NCI-H2171 treated with DMSO at 0.1 percent for 48 hours (cell line): ENCODE measurements at regions not wholly inside any gene's neighbourhood (a gene's known extent, or its start where the extent isn't known, plus 50 kb on each side); places are given as distances from the start of the nearest gene placed in this dataset.
A peak's percentile ranks its signal among the peaks of the same experiment; 100 is the strongest.

ENCODE experiments used
- DNase-seq: peaks from one replicate; lab custom pipeline; 2025; lab: John Stamatoyannopoulos, UW

- DNase-seq: no peak
Measured at GRCh38 chr11:91756829-91757480, 467.7 kb upstream of the FAT3 start.

- no peak for DNase-seq
Measured at GRCh38 chr11:91755951-91756707, 468.5 kb upstream of the FAT3 start.

- DNase-seq: no peak
Measured at GRCh38 chr11:91755526-91755925, 469.1 kb upstream of the FAT3 start.

GRCh38 chr11:91749251-91749650 lies 475.4 kb upstream of the FAT3 start:
- DNase-seq: no peak

- DNase-seq: no peak
Measured at GRCh38 chr11:91742155-91742554, 482.5 kb upstream of the FAT3 start.

GRCh38 chr11:91731051-91731450 lies 493.6 kb upstream of the FAT3 start:
- DNase-seq: no peak

GRCh38 chr11:91730620-91731019 lies 494.0 kb upstream of the FAT3 start:
- no peak for DNase-seq

- no peak for DNase-seq
Measured at GRCh38 chr11:91730057-91730456, 494.6 kb upstream of the FAT3 start.

- no peak for DNase-seq
Measured at GRCh38 chr11:91717169-91717568, 507.4 kb upstream of the FAT3 start.

GRCh38 chr11:91707652-91708482 lies 516.8 kb upstream of the FAT3 start:
- no peak for DNase-seq

GRCh38 chr11:91703042-91703441 lies 521.6 kb upstream of the FAT3 start:
- DNase-seq: no peak

GRCh38 chr11:91700854-91701253 lies 523.8 kb upstream of the FAT3 start:
- no peak for DNase-seq

GRCh38 chr11:91698845-91699244 lies 525.8 kb upstream of the FAT3 start:
- DNase-seq: no peak

- DNase-seq: no peak
Measured at GRCh38 chr11:91694331-91694730, 530.3 kb upstream of the FAT3 start.

- DNase-seq: no peak
Measured at GRCh38 chr11:91691872-91692271, 532.7 kb upstream of the FAT3 start.

- DNase-seq: no peak
Measured at GRCh38 chr11:91688672-91689071, 535.9 kb upstream of the FAT3 start.

GRCh38 chr11:91686700-91687099 lies 537.9 kb upstream of the FAT3 start:
- DNase-seq: peak; percentile 0

GRCh38 chr11:91686281-91686680 lies 538.3 kb upstream of the FAT3 start:
- DNase-seq: no peak

- DNase-seq: no peak
Measured at GRCh38 chr11:91673705-91674104, 550.9 kb upstream of the FAT3 start.

GRCh38 chr11:91664521-91664920 lies 560.1 kb upstream of the FAT3 start:
- DNase-seq: no peak

GRCh38 chr11:91660036-91660435 lies 564.6 kb upstream of the FAT3 start:
- no peak for DNase-seq

- DNase-seq: no peak
Measured at GRCh38 chr11:91654686-91655085, 569.9 kb upstream of the FAT3 start.
